CD8-positive, alpha-beta memory T cell (primary cell): ENCODE measurements at regions not wholly inside any gene's neighbourhood (a gene's known extent, or its start where the extent isn't known, plus 50 kb on each side); places are given as distances from the start of the nearest gene placed in this dataset.

Source experiments
- CTCF ChIA-PET: fragments of 350-600 bp; sonication (Branson Sonifier 250); formaldehyde crosslinking; loops from one replicate; lab custom pipeline; 2021; ENCODE audit warnings: antibody characterized with exemption; lab: Charles Lee
- POLR2A ChIA-PET: fragments of 350-600 bp; sonication (Branson Sonifier 250); formaldehyde crosslinking; loops from one replicate; lab custom pipeline; 2021; ENCODE audit warnings: antibody characterized with exemption; lab: Charles Lee
- DNase-seq, 5 donors: peaks; one replicate each; pipeline versions ENCODE4 v3.0.0 to v3.0.0-alpha.2; 2020 to 2022; ENCODE audit warnings: mixed read lengths in 1 of 5
- H3K27ac ChIP-seq: one replicate; pipeline ENCODE4 v1.7.0; 2013; ENCODE audit warnings: low read depth, mild to moderate bottlenecking, low read length, moderate library complexity
- H3K27me3 ChIP-seq: 2 replicates; pipeline ENCODE4 v1.7.0; 2013; ENCODE audit warnings: low read length, mild to moderate bottlenecking; ENCODE audit not compliant: insufficient read depth, poor library complexity, severe bottlenecking
- H3K36me3 ChIP-seq: 2 replicates; pipeline ENCODE4 v1.7.0; 2013; ENCODE audit warnings: mild to moderate bottlenecking, low read length, moderate library complexity; ENCODE audit not compliant: insufficient read depth
- H3K4me1 ChIP-seq: 2 replicates; pipeline ENCODE4 v1.7.0; 2013; ENCODE audit warnings: mild to moderate bottlenecking, low read length, moderate library complexity; ENCODE audit not compliant: insufficient read depth
- H3K4me3 ChIP-seq: 2 replicates; pipeline ENCODE4 v1.7.0; 2013; ENCODE audit warnings: mild to moderate bottlenecking, low read length
- H3K9me3 ChIP-seq: 2 replicates; pipeline ENCODE4 v1.7.0; 2013; ENCODE audit warnings: mild to moderate bottlenecking, low read length
- H3K27ac Mint-ChIP-seq, 8 donors: one replicate each; pipeline ENCODE4 v1.8.0; 2020 to 2021; ENCODE audit warnings: mixed read lengths in 8 of 8, mild to moderate bottlenecking in 6 of 8, inconsistent platforms in 3 of 8, moderate library complexity in 3 of 8
- H3K27me3 Mint-ChIP-seq, 2 donors: one replicate each; pipeline ENCODE4 v1.8.0; 2020 to 2021; ENCODE audit warnings: mixed read lengths in 2 of 2, mild to moderate bottlenecking in 1 of 2, moderate library complexity in 1 of 2
- H3K36me3 Mint-ChIP-seq, 3 donors: one replicate each; pipeline ENCODE4 v1.8.0; 2020 to 2021; ENCODE audit warnings: mixed read lengths in 3 of 3, inconsistent platforms in 1 of 3, mild to moderate bottlenecking in 1 of 3
- H3K4me1 Mint-ChIP-seq, 3 donors: one replicate each; pipeline ENCODE4 v1.8.0; 2020 to 2021; ENCODE audit warnings: mixed read lengths in 3 of 3, inconsistent platforms in 1 of 3, mild to moderate bottlenecking in 1 of 3
- H3K4me3 Mint-ChIP-seq, 7 donors: one replicate each; pipeline ENCODE4 v1.8.0; 2020 to 2021; ENCODE audit warnings: mixed read lengths in 7 of 7, mild to moderate bottlenecking in 6 of 7, moderate library complexity in 4 of 7, inconsistent platforms in 2 of 7
- H3K9me3 Mint-ChIP-seq, 5 donors: one replicate each; pipeline ENCODE4 v1.8.0; 2020 to 2022; ENCODE audit warnings: mixed read lengths in 5 of 5, mild to moderate bottlenecking in 3 of 5, moderate library complexity in 2 of 5, inconsistent platforms in 1 of 5

- H3K9me3 Mint-ChIP-seq = no peaks in the 10 kb centered on the region
- peaks cover 9 to 40% of the 10 kb centered on the region in 2 donors for H3K27me3 Mint-ChIP-seq
- Histone ChIP-seq H3K4me1 (no peaks in the 10 kb centered on the region), H3K9me3 (no peaks in the 10 kb centered on the region), H3K36me3 (no peaks in the 10 kb centered on the region), H3K4me3 (no peak overlapping the region), H3K27me3 (no peaks in the 10 kb centered on the region), H3K27ac (no peak overlapping the region)
- H3K4me1 Mint-ChIP-seq = peaks cover 0 to 4% (median 0%) of the 10 kb centered on the region in 3 donors
- ChIA-PET CTCF (no interaction called here), POLR2A (no interaction called here)
- H3K36me3 Mint-ChIP-seq = no peaks in the 10 kb centered on the region
- no peak overlapping the region for H3K4me3 Mint-ChIP-seq
- DNase-seq = no peak
- H3K27ac Mint-ChIP-seq = no peak overlapping the region
Observed at GRCh38 chr13:26897706-26898550, 137.3 kb upstream of the GPR12 start.

GRCh38 chr13:26896986-26897668 is 136.5 kb upstream of the GPR12 start:
- Mint-ChIP-seq H3K27me3 (peaks cover 9 to 33% of the 10 kb centered on the region in 2 donors), H3K27ac (no peak overlapping the region), H3K36me3 (no peaks in the 10 kb centered on the region), H3K9me3 (no peaks in the 10 kb centered on the region), H3K4me3 (no peak overlapping the region), H3K4me1 (peaks cover 0 to 4% (median 0%) of the 10 kb centered on the region in 3 donors)
- H3K27me3 ChIP-seq = no peaks in the 10 kb centered on the region
- H3K4me3 ChIP-seq = no peak overlapping the region
- H3K4me1 ChIP-seq = no peaks in the 10 kb centered on the region
- CTCF ChIA-PET = no interaction called here
- POLR2A ChIA-PET = no interaction called here
- H3K9me3 ChIP-seq = no peaks in the 10 kb centered on the region
- H3K27ac ChIP-seq = no peak overlapping the region
- no peak for DNase-seq
- H3K36me3 ChIP-seq = no peaks in the 10 kb centered on the region

GRCh38 chr13:26895808-26896466 is 135.4 kb upstream of the GPR12 start:
- H3K27ac ChIP-seq = no peak overlapping the region
- ChIA-PET POLR2A (no interaction called here), CTCF (no interaction called here)
- Mint-ChIP-seq H3K9me3 (no peaks in the 10 kb centered on the region), H3K27me3 (peaks cover 9 to 29% of the 10 kb centered on the region in 2 donors), H3K4me1 (peaks cover 0 to 4% (median 0%) of the 10 kb centered on the region in 3 donors), H3K4me3 (no peak overlapping the region), H3K27ac (no peak overlapping the region), H3K36me3 (no peaks in the 10 kb centered on the region)
- no peaks in the 10 kb centered on the region for H3K4me1 ChIP-seq
- H3K4me3 ChIP-seq = no peak overlapping the region
- H3K9me3 ChIP-seq = no peaks in the 10 kb centered on the region
- no peaks in the 10 kb centered on the region for H3K27me3 ChIP-seq
- no peaks in the 10 kb centered on the region for H3K36me3 ChIP-seq
- no peak for DNase-seq

DNA sequence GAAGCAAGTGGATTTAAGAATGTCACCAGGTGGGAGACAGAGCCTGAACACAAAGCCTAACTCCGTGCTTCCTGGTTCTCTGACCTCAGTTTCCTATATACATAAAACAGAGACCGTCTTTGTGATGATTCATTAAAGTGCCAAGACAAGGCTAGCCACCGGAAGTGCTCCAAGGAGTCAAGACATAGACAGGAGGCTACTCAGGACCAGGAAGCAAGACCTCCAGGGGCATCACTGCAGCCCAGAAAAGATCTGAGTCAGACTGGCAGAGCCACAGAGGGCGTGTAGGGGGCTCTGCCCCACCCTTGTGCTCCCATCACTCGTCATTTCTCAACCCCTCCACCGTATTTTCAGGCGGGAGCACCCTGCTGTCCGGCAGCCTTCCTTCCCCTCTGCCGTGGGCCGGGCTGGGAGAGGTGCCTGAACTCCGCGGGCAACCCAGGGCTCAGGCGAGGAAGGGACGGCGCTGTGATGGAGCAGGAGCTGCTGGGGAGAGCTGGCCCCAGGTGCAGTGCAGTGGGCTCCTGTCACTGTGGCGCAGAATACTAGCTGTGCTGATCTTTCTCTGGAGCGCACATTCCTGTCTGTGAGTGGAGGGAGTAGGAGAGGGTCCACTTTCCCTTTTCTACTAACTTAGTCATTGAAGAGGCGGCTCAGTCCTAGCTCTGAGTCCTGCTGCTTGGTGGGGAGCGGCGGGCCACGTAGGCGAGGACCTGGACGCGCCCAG is 134.7 kb upstream of the GPR12 start:
- H3K9me3 Mint-ChIP-seq = no peaks in the 10 kb centered on the region
- Histone ChIP-seq H3K4me1 (no peaks in the 10 kb centered on the region), H3K27ac (no peak overlapping the region), H3K36me3 (no peaks in the 10 kb centered on the region), H3K4me3 (no peak overlapping the region), H3K27me3 (no peaks in the 10 kb centered on the region), H3K9me3 (no peaks in the 10 kb centered on the region)
- H3K4me3 Mint-ChIP-seq = no peak overlapping the region
- no peak for DNase-seq
- peaks cover 8 to 30% of the 10 kb centered on the region in 2 donors for H3K27me3 Mint-ChIP-seq
- H3K36me3 Mint-ChIP-seq = no peaks in the 10 kb centered on the region
- H3K4me1 Mint-ChIP-seq = peaks cover 0 to 4% (median 0%) of the 10 kb centered on the region in 3 donors
- no peak overlapping the region for H3K27ac Mint-ChIP-seq
- POLR2A ChIA-PET = no interaction called here
- CTCF ChIA-PET = no interaction called here

DNA sequence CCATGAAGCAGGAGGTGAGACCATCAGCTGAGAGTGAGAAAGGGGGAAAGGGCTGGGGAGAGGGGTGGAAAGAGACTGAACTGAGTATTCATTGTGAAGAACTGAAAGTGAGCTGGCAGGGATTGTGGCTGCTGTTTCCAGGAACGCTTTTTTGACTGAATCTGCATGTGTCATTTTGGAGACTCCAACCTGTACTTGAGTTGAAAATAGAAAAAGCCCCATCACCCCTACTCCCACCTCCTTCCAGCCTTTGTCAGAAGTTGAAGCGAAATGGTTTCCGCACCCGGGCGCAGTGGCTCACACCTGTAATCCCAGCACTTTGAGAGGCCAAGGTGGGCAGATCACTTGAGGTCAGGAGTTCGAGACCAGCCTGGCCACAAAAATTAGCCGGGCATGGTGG is 128.0 kb upstream of the GPR12 start:
- no peak overlapping the region for H3K27ac ChIP-seq
- no peaks in the 10 kb centered on the region for H3K9me3 ChIP-seq
- no peak overlapping the region for H3K4me3 ChIP-seq
- no peaks in the 10 kb centered on the region for H3K27me3 ChIP-seq
- no peaks in the 10 kb centered on the region for H3K9me3 Mint-ChIP-seq
- no peak overlapping the region for H3K27ac Mint-ChIP-seq
- H3K4me3 Mint-ChIP-seq = no peak overlapping the region
- no peaks in the 10 kb centered on the region for H3K4me1 Mint-ChIP-seq
- H3K36me3 ChIP-seq = no peaks in the 10 kb centered on the region
- peaks cover 11 to 25% of the 10 kb centered on the region in 2 donors for H3K27me3 Mint-ChIP-seq
- ChIA-PET CTCF (no interaction called here), POLR2A (no interaction called here)
- no peaks in the 10 kb centered on the region for H3K36me3 Mint-ChIP-seq
- H3K4me1 ChIP-seq = no peaks in the 10 kb centered on the region
- no peak for DNase-seq

- Mint-ChIP-seq H3K4me3 (no peak overlapping the region), H3K9me3 (no peaks in the 10 kb centered on the region), H3K27me3 (peaks cover 11 to 25% of the 10 kb centered on the region in 2 donors), H3K27ac (no peak overlapping the region), H3K36me3 (no peaks in the 10 kb centered on the region), H3K4me1 (no peaks in the 10 kb centered on the region)
- Histone ChIP-seq H3K27me3 (no peaks in the 10 kb centered on the region), H3K9me3 (no peaks in the 10 kb centered on the region), H3K36me3 (no peaks in the 10 kb centered on the region), H3K4me1 (no peaks in the 10 kb centered on the region), H3K27ac (no peak overlapping the region), H3K4me3 (no peak overlapping the region)
- no peak for DNase-seq
- ChIA-PET POLR2A (no interaction called here), CTCF (no interaction called here)
Observed at GRCh38 chr13:26887594-26887993, 127.0 kb upstream of the GPR12 start.

- H3K4me3 Mint-ChIP-seq = no peak overlapping the region
- CTCF ChIA-PET = no interaction called here
- no peaks in the 10 kb centered on the region for H3K9me3 ChIP-seq
- H3K27ac Mint-ChIP-seq = no peak overlapping the region
- no peaks in the 10 kb centered on the region for H3K27me3 ChIP-seq
- H3K27me3 Mint-ChIP-seq = peaks cover 11 to 24% of the 10 kb centered on the region in 2 donors
- no peaks in the 10 kb centered on the region for H3K4me1 Mint-ChIP-seq
- POLR2A ChIA-PET = no interaction called here
- H3K36me3 ChIP-seq = no peaks in the 10 kb centered on the region
- no peaks in the 10 kb centered on the region for H3K4me1 ChIP-seq
- no peaks in the 10 kb centered on the region for H3K36me3 Mint-ChIP-seq
- no peak overlapping the region for H3K27ac ChIP-seq
- no peak for DNase-seq
- H3K4me3 ChIP-seq = no peak overlapping the region
- H3K9me3 Mint-ChIP-seq = peaks cover 0 to 1% (median 0%) of the 10 kb centered on the region in 5 donors
Observed at GRCh38 chr13:26883613-26884257, 123.1 kb upstream of the GPR12 start.
